ENCODE measurements at regions not wholly inside any gene's neighbourhood (a gene's known extent, or its start where the extent isn't known, plus 50 kb on each side); places are given as distances from the start of the nearest gene placed in this dataset.

DNA sequence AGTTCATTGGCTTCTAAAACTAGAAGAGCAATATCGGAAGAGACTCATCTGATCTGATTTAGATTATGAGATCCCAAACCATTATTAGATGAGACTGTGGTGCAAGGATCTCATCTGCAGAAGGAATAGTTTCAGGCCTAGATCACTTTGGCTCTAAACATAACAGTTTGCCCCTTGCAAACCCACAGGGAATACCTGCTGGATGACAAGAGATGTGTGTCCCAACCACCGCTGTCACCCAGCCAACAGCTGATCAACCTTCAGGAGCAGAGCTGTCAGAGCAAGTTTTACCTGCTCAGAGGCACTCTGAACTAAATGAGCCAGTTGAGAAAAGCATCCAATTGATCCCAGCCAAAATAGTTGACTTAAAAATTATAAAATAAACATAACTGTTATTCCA is 64.0 kb upstream of the ST3GAL6 start:
- no peak for DNase-seq (ENCODE audit: low read depth in 1 of 2, low spot score in 1 of 2)

DNA sequence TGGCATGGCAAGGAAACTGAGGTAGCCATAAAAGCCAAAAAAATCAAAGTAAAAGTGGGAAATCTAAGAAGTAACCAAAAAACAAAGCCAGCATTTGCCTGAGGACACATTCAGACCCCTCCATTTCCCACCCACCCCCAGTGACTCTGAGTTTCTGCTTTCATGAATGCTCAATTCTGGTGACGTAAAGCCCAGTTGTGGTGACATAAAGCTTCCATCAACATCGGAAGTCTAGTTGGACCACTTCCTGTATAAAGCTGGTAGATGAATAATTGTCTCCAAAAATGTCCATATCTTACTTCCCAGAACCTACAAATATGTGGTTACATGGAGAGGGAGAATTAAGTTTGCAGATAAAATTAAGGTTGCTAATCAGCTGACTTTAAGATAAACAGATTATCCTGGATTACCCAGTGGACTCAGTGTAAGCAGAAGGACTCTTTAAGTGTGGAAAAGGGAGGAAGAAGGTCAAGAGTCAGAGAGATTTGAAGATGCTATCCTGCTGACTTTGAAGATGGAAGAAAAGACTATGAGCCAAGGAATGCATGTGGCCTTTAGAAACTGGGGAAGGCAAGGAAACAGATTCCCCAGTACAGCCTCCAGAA is 62.0 kb upstream of the ST3GAL6 start:
- Histone ChIP-seq H3K4me3 (no peak overlapping the region), H3K27ac (no peak overlapping the region), H3K4me1 (0 out of 3 replicates have a peak, but pooled peaks cover under 1% of the 10 kb centered on the region), H3K9me3 (no peaks in the 10 kb centered on the region), H3K4me2 (no peak overlapping the region)
- ChIA-PET CTCF (no interaction called here), POLR2A (no interaction called here)
- 94% methylated on average over 2 of the region's 2 CpGs for WGBS (ENCODE audit: missing lambda C conversion rate)
- DNase-seq (ENCODE audit: low read depth in 1 of 2, low spot score in 1 of 2): no peak
- TF ChIP-seq FOSB (CRISPR knock-in tag; IDR thresholded peaks at IDR 0.05): no peak
- TF ChIP-seq HOXA7 (CRISPR knock-in tag; IDR thresholded peaks at IDR 0.05): no peak
- TF ChIP-seq POLR2AphosphoS2 (conservative IDR thresholded peaks at IDR 0.05; ENCODE audit: low read length): no peak
- TF ChIP-seq CEBPB (IDR thresholded peaks at IDR 0.05): no peak
- no peak for TF ChIP-seq RFX5 (IDR thresholded peaks at IDR 0.05)
- TF ChIP-seq MAZ (IDR thresholded peaks at IDR 0.05; ENCODE audit: borderline replicate concordance, low read depth, low read length): no peak
- no peak for FAIRE-seq
- ATAC-seq: no peak

More for the DNA sequence above, 64.0 kb upstream of the ST3GAL6 start:
- H3K4me1 ChIP-seq: peaks cover 4% of the 10 kb centered on the region; the same call in 1 of the 3 replicates
- CTCF ChIA-PET: no interaction called here
- WGBS (ENCODE audit: missing lambda C conversion rate): 96% methylated on average over 2 of the region's 2 CpGs
- ATAC-seq (no peak), FAIRE-seq (no peak)
- H3K4me2 ChIP-seq: no peak overlapping the region
- H3K4me3 ChIP-seq: no peak overlapping the region
- TF ChIP-seq ESRRA (IDR thresholded peaks at IDR 0.05; ENCODE audit: borderline replicate concordance, low read length) (no peak), EHMT2 (IDR thresholded peaks at IDR 0.05; ENCODE audit: low read depth) (no peak), RCOR1 (IDR thresholded peaks at IDR 0.05; ENCODE audit: low read depth, low read length) (no peak), PHF8 (IDR thresholded peaks at IDR 0.05; ENCODE audit: borderline replicate concordance, low read depth) (no peak), CBX8 (IDR thresholded peaks at IDR 0.05) (no peak), HOXB5 (CRISPR knock-in tag; IDR thresholded peaks at IDR 0.05) (no peak), GATA3 (IDR thresholded peaks at IDR 0.05; ENCODE audit: borderline replicate concordance) (no peak), POLR2A (IDR thresholded peaks at IDR 0.05; ENCODE audit: low read length) (no peak), MAFK (IDR thresholded peaks at IDR 0.05; ENCODE audit: partially characterized antibody) (no peak), FOXS1 (CRISPR knock-in tag; IDR thresholded peaks at IDR 0.05) (no peak), SREBF2 (IDR thresholded peaks at IDR 0.05) (no peak)
- TF ChIP-seq, protein P1, sequence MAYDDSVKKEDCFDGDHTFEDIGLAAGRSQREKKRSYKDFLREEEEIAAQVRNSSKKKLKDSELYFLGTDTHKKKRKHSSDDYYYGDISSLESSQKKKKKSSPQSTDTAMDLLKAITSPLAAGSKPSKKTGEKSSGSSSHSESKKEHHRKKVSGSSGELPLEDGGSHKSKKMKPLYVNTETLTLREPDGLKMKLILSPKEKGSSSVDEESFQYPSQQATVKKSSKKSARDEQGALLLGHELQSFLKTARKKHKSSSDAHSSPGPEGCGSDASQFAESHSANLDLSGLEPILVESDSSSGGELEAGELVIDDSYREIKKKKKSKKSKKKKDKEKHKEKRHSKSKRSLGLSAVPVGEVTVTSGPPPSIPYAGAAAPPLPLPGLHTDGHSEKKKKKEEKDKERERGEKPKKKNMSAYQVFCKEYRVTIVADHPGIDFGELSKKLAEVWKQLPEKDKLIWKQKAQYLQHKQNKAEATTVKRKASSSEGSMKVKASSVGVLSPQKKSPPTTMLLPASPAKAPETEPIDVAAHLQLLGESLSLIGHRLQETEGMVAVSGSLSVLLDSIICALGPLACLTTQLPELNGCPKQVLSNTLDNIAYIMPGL (CRISPR knock-in tag; IDR thresholded peaks at IDR 0.05; ENCODE audit: borderline replicate concordance): no peak
- TF ChIP-seq, protein P2, sequence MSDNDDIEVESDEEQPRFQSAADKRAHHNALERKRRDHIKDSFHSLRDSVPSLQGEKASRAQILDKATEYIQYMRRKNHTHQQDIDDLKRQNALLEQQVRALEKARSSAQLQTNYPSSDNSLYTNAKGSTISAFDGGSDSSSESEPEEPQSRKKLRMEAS (IDR thresholded peaks at IDR 0.05): no peak
- TF ChIP-seq, protein P3, sequence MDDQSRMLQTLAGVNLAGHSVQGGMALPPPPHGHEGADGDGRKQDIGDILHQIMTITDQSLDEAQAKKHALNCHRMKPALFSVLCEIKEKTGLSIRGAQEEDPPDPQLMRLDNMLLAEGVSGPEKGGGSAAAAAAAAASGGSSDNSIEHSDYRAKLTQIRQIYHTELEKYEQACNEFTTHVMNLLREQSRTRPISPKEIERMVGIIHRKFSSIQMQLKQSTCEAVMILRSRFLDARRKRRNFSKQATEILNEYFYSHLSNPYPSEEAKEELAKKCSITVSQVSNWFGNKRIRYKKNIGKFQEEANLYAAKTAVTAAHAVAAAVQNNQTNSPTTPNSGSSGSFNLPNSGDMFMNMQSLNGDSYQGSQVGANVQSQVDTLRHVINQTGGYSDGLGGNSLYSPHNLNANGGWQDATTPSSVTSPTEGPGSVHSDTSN (IDR thresholded peaks at IDR 0.05): no peak
- TF ChIP-seq, protein P4, sequence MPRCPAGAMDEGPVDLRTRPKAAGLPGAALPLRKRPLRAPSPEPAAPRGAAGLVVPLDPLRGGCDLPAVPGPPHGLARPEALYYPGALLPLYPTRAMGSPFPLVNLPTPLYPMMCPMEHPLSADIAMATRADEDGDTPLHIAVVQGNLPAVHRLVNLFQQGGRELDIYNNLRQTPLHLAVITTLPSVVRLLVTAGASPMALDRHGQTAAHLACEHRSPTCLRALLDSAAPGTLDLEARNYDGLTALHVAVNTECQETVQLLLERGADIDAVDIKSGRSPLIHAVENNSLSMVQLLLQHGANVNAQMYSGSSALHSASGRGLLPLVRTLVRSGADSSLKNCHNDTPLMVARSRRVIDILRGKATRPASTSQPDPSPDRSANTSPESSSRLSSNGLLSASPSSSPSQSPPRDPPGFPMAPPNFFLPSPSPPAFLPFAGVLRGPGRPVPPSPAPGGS (IDR thresholded peaks at IDR 0.05): no peak
- POLR2A ChIA-PET: no interaction called here
- H3K27ac ChIP-seq: no peak overlapping the region
- no peaks in the 10 kb centered on the region for H3K9me3 ChIP-seq

DNA sequence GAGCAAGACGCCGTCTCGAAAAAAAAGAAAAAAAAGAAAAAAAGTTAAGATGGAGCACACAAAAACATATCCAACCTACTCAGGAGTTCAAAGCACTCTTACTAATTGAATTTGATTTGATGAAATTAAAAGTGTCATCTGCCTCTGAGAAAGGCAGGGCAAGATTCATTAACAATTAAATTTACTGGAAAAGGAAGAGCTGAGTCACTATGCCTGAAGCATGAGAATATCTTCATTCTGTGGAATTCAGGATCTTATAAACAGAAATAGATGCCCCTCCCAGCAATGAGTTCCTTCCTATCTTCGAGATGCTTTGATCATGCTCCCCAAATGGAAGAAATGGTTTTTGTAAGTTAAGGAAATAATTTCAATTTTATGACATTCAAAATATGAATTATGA is 61.0 kb upstream of the ST3GAL6 start:
- POLR2A ChIA-PET: no interaction called here
- ATAC-seq (no peak), DNase-seq (ENCODE audit: low read depth in 1 of 2, low spot score in 1 of 2) (no peak), FAIRE-seq (no peak)
- Histone ChIP-seq H3K27ac (no peak overlapping the region), H3K4me1 (no peaks in the 10 kb centered on the region), H3K4me2 (no peak overlapping the region), H3K4me3 (no peak overlapping the region), H3K9me3 (no peaks in the 10 kb centered on the region)
- CTCF ChIA-PET: interaction anchor here (0.6 kb wide), 1 partner anchor 1858 kb away, joined by 3 read pairs; no protein-coding TSS in a partner anchor
- 66% methylated on average over 4 of the region's 4 CpGs for WGBS (ENCODE audit: missing lambda C conversion rate)
- TF ChIP-seq MYC (IDR thresholded peaks at IDR 0.05; ENCODE audit: borderline replicate concordance, low read length): no peak
- no peak for TF ChIP-seq RARB (CRISPR knock-in tag; IDR thresholded peaks at IDR 0.05)
- TF ChIP-seq FOSB (CRISPR knock-in tag; IDR thresholded peaks at IDR 0.05): no peak
- no peak for TF ChIP-seq MAFK (IDR thresholded peaks at IDR 0.05; ENCODE audit: partially characterized antibody)
- no peak for TF ChIP-seq GATA3 (IDR thresholded peaks at IDR 0.05; ENCODE audit: borderline replicate concordance)
- TF ChIP-seq RFX5 (IDR thresholded peaks at IDR 0.05): no peak
- TF ChIP-seq, protein P5, sequence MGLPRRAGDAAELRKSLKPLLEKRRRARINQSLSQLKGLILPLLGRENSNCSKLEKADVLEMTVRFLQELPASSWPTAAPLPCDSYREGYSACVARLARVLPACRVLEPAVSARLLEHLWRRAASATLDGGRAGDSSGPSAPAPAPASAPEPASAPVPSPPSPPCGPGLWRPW (IDR thresholded peaks at IDR 0.05): no peak
- TF ChIP-seq HOXA7 (CRISPR knock-in tag; IDR thresholded peaks at IDR 0.05): no peak
- TF ChIP-seq CHD4 (IDR thresholded peaks at IDR 0.05; ENCODE audit: borderline replicate concordance): no peak
- TF ChIP-seq, protein P4 (IDR thresholded peaks at IDR 0.05): no peak
- TF ChIP-seq, protein P6, sequence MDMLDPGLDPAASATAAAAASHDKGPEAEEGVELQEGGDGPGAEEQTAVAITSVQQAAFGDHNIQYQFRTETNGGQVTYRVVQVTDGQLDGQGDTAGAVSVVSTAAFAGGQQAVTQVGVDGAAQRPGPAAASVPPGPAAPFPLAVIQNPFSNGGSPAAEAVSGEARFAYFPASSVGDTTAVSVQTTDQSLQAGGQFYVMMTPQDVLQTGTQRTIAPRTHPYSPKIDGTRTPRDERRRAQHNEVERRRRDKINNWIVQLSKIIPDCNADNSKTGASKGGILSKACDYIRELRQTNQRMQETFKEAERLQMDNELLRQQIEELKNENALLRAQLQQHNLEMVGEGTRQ (IDR thresholded peaks at IDR 0.05): no peak
- no peak for TF ChIP-seq JUN (IDR thresholded peaks at IDR 0.05)
- TF ChIP-seq MAZ (IDR thresholded peaks at IDR 0.05; ENCODE audit: borderline replicate concordance, low read depth, low read length): no peak
- TF ChIP-seq SREBF2 (IDR thresholded peaks at IDR 0.05): no peak
- TF ChIP-seq CBX8 (IDR thresholded peaks at IDR 0.05): no peak
- no peak for TF ChIP-seq NFE2L2 (conservative IDR thresholded peaks at IDR 0.05; ENCODE audit: low read length)
